Effector memory CD8-positive, alpha-beta T cell (primary cell): ENCODE measurements at regions not wholly inside any gene's neighbourhood (a gene's known extent, or its start where the extent isn't known, plus 50 kb on each side); places are given as distances from the start of the nearest gene placed in this dataset.
"Not testable (repeated sequence)": the region's sequence is repeated elsewhere in the genome, so short reads cannot be mapped to it uniquely, and the experiment has no call there.

Experiments used
- ATAC-seq: fragments of 150-1000 bp; cut with Tn5 transposase; replicated peaks from 2 replicates; pipeline ENCODE4 v1.10.0; 2021; ENCODE audit warnings: mild to moderate bottlenecking, moderate library complexity
- DNase-seq, 3 experiments: peaks; one replicate each; pipeline ENCODE4 v3.0.0; 2021
- H3K27ac Mint-ChIP-seq, 2 donors: one replicate each; pipeline ENCODE4 v1.8.0; 2022; ENCODE audit warnings: mild to moderate bottlenecking in 2 of 2, mixed read lengths in 2 of 2, moderate library complexity in 2 of 2
- H3K27me3 Mint-ChIP-seq, 2 donors: one replicate each; pipeline ENCODE4 v1.8.0; 2022; ENCODE audit warnings: mixed read lengths in 2 of 2
- H3K36me3 Mint-ChIP-seq: one replicate; pipeline ENCODE4 v1.8.0; 2022; ENCODE audit warnings: mild to moderate bottlenecking, moderate library complexity, mixed read lengths; ENCODE audit not compliant: insufficient read depth
- H3K4me1 Mint-ChIP-seq, 2 donors: one replicate each; pipeline ENCODE4 v1.8.0; 2022; ENCODE audit warnings: low read depth in 2 of 2, mixed read lengths in 2 of 2
- H3K4me3 Mint-ChIP-seq, 2 donors: one replicate each; pipeline ENCODE4 v1.8.0; 2022; ENCODE audit warnings: mild to moderate bottlenecking in 2 of 2, mixed read lengths in 2 of 2, moderate library complexity in 2 of 2
- H3K9me3 Mint-ChIP-seq, 2 donors: one replicate each; pipeline ENCODE4 v1.8.0; 2022; ENCODE audit warnings: mixed read lengths in 2 of 2

GRCh38 chr7:16092711-16093110 lies 328.6 kb downstream of the CRPPA start:
- ATAC-seq (no peak), DNase-seq (no peak)
- Mint-ChIP-seq H3K9me3 (no peaks in the 10 kb centered on the region), H3K36me3 (no peaks in the 10 kb centered on the region), H3K4me3 (no peak overlapping the region), H3K27me3 (peaks cover 0 to 7% of the 10 kb centered on the region in 2 donors), H3K4me1 (no peaks in the 10 kb centered on the region), H3K27ac (no peak overlapping the region)

- no peaks in the 10 kb centered on the region for H3K36me3 Mint-ChIP-seq
- peaks cover 0 to 7% of the 10 kb centered on the region in 2 donors for H3K27me3 Mint-ChIP-seq
Measured at GRCh38 chr7:16091701-16092310, 329.5 kb downstream of the CRPPA start.

GRCh38 chr7:16089801-16090200 lies 331.5 kb downstream of the CRPPA start:
- Mint-ChIP-seq H3K9me3 (no peaks in the 10 kb centered on the region), H3K36me3 (no peaks in the 10 kb centered on the region), H3K27me3 (peaks cover 0 to 7% of the 10 kb centered on the region in 2 donors), H3K4me3 (no peak overlapping the region), H3K27ac (no peak overlapping the region), H3K4me1 (no peaks in the 10 kb centered on the region)
- ATAC-seq (no peak), DNase-seq (no peak)

More at GRCh38 chr7:16091701-16092310, 329.5 kb downstream of the CRPPA start:
- no peaks in the 10 kb centered on the region for H3K9me3 Mint-ChIP-seq
- H3K4me3 Mint-ChIP-seq, result no peak overlapping the region
- no peak overlapping the region for H3K27ac Mint-ChIP-seq
- no peak for ATAC-seq
- no peak for DNase-seq
- no peaks in the 10 kb centered on the region for H3K4me1 Mint-ChIP-seq

GRCh38 chr7:16089191-16089590 lies 332.1 kb downstream of the CRPPA start:
- H3K27me3 Mint-ChIP-seq, result peaks cover 0 to 7% of the 10 kb centered on the region in 2 donors
- no peaks in the 10 kb centered on the region for H3K4me1 Mint-ChIP-seq
- H3K36me3 Mint-ChIP-seq, result no peaks in the 10 kb centered on the region
- no peak overlapping the region for H3K4me3 Mint-ChIP-seq
- DNase-seq (no peak), ATAC-seq (no peak)
- no peaks in the 10 kb centered on the region for H3K9me3 Mint-ChIP-seq
- no peak overlapping the region for H3K27ac Mint-ChIP-seq

- no peak for DNase-seq
- Mint-ChIP-seq H3K4me1 (peaks cover 0 to 1% of the 10 kb centered on the region in 2 donors), H3K27me3 (no peaks in the 10 kb centered on the region), H3K9me3 (no peaks in the 10 kb centered on the region), H3K27ac (no peak overlapping the region), H3K36me3 (no peaks in the 10 kb centered on the region), H3K4me3 (no peak overlapping the region)
- ATAC-seq, result no peak
Measured at GRCh38 chr7:16086743-16087142, 334.6 kb downstream of the CRPPA start.

GRCh38 chr7:16085780-16086179 lies 335.6 kb downstream of the CRPPA start:
- not testable (repeated sequence) for H3K4me1 Mint-ChIP-seq, H3K36me3 Mint-ChIP-seq, H3K9me3 Mint-ChIP-seq, H3K4me3 Mint-ChIP-seq, H3K27ac Mint-ChIP-seq, DNase-seq, H3K27me3 Mint-ChIP-seq, ATAC-seq

- ATAC-seq (no peak), DNase-seq (no peak)
- peaks cover 1 to 2% of the 10 kb centered on the region in 2 donors for H3K4me1 Mint-ChIP-seq
- H3K4me3 Mint-ChIP-seq, result no peak overlapping the region
- H3K27me3 Mint-ChIP-seq, result no peaks in the 10 kb centered on the region
- H3K27ac Mint-ChIP-seq, result no peak overlapping the region
- no peaks in the 10 kb centered on the region for H3K36me3 Mint-ChIP-seq
- H3K9me3 Mint-ChIP-seq, result no peaks in the 10 kb centered on the region
Measured at GRCh38 chr7:16084875-16085274, 336.5 kb downstream of the CRPPA start.

GRCh38 chr7:16084370-16084769 lies 337.0 kb downstream of the CRPPA start:
- peaks cover 2 to 6% of the 10 kb centered on the region in 2 donors for H3K4me1 Mint-ChIP-seq

GRCh38 chr7:16083931-16084330 lies 337.4 kb downstream of the CRPPA start:
- H3K4me3 Mint-ChIP-seq, result no peak overlapping the region
- no peaks in the 10 kb centered on the region for H3K9me3 Mint-ChIP-seq
- peaks cover 3 to 11% of the 10 kb centered on the region in 2 donors for H3K4me1 Mint-ChIP-seq
- DNase-seq, result no peak
- no peaks in the 10 kb centered on the region for H3K36me3 Mint-ChIP-seq
- no peak for ATAC-seq
- no peaks in the 10 kb centered on the region for H3K27me3 Mint-ChIP-seq
- H3K27ac Mint-ChIP-seq, result no peak overlapping the region

More at GRCh38 chr7:16084370-16084769, 337.0 kb downstream of the CRPPA start:
- H3K27me3 Mint-ChIP-seq, result no peaks in the 10 kb centered on the region
- ATAC-seq (no peak), DNase-seq (no peak)
- H3K9me3 Mint-ChIP-seq, result no peaks in the 10 kb centered on the region
- H3K27ac Mint-ChIP-seq, result no peak overlapping the region
- no peaks in the 10 kb centered on the region for H3K36me3 Mint-ChIP-seq
- H3K4me3 Mint-ChIP-seq, result no peak overlapping the region

- Mint-ChIP-seq H3K36me3 (no peaks in the 10 kb centered on the region), H3K27ac (no peak overlapping the region)
Measured at GRCh38 chr7:16080131-16080530, 341.2 kb downstream of the CRPPA start.

GRCh38 chr7:16079723-16080122 lies 341.6 kb downstream of the CRPPA start:
- no peak overlapping the region for H3K27ac Mint-ChIP-seq
- H3K27me3 Mint-ChIP-seq, result no peaks in the 10 kb centered on the region
- no peaks in the 10 kb centered on the region for H3K36me3 Mint-ChIP-seq
- peaks cover 3 to 14% of the 10 kb centered on the region in 2 donors for H3K4me1 Mint-ChIP-seq
- ATAC-seq (peak; percentile 50), DNase-seq (no peak)
- no peaks in the 10 kb centered on the region for H3K9me3 Mint-ChIP-seq
- H3K4me3 Mint-ChIP-seq, result no peak overlapping the region

More at GRCh38 chr7:16080131-16080530, 341.2 kb downstream of the CRPPA start:
- Mint-ChIP-seq H3K9me3 (no peaks in the 10 kb centered on the region), H3K27me3 (no peaks in the 10 kb centered on the region), H3K4me1 (peaks cover 3 to 14% of the 10 kb centered on the region in 2 donors), H3K4me3 (no peak overlapping the region)
- DNase-seq (no peak), ATAC-seq (no peak)

GRCh38 chr7:16078076-16078952 lies 343.0 kb downstream of the CRPPA start:
- DNase-seq (peak in 2 of 3 experiments; percentile 9 to 14), ATAC-seq (no peak)
- peaks cover 3 to 14% of the 10 kb centered on the region in 2 donors for H3K4me1 Mint-ChIP-seq

GRCh38 chr7:16071246-16071857 lies 350.0 kb downstream of the CRPPA start:
- Mint-ChIP-seq H3K36me3 (no peaks in the 10 kb centered on the region), H3K9me3 (no peaks in the 10 kb centered on the region), H3K4me1 (no peaks in the 10 kb centered on the region), H3K27me3 (peaks cover 0 to 13% of the 10 kb centered on the region in 2 donors), H3K27ac (no peak overlapping the region), H3K4me3 (no peak overlapping the region)
- peak; percentile 51 for ATAC-seq
- DNase-seq, result no peak

More at GRCh38 chr7:16078076-16078952, 343.0 kb downstream of the CRPPA start:
- H3K36me3 Mint-ChIP-seq, result no peaks in the 10 kb centered on the region
- no peak overlapping the region for H3K4me3 Mint-ChIP-seq
- no peaks in the 10 kb centered on the region for H3K9me3 Mint-ChIP-seq
- no peak overlapping the region for H3K27ac Mint-ChIP-seq
- H3K27me3 Mint-ChIP-seq, result no peaks in the 10 kb centered on the region
